Fibroblast of pulmonary artery (primary cell): ENCODE measurements at regions not wholly inside any gene's neighbourhood (a gene's known extent, or its start where the extent isn't known, plus 50 kb on each side); places are given as distances from the start of the nearest gene placed in this dataset.

Experiments
- DNase-seq: peaks from one replicate; pipeline ENCODE4 v3.0.0-alpha.2; 2010; ENCODE audit warnings: low read depth
- H3K4me3 ChIP-seq: replicated peaks from 2 replicates; pipeline ENCODE4 v1.5.1; 2011; ENCODE audit warnings: low read depth, mild to moderate bottlenecking, control low read depth, low read length, moderate library complexity
- TF ChIP-seq, protein P1 (sequence below): IDR thresholded peaks from 2 replicates; pipeline ENCODE4 v1.5.1; 2011; ENCODE audit warnings: mild to moderate bottlenecking, control low read depth, low read length, inconsistent platforms; ENCODE audit errors: missing control alignments

DNA sequence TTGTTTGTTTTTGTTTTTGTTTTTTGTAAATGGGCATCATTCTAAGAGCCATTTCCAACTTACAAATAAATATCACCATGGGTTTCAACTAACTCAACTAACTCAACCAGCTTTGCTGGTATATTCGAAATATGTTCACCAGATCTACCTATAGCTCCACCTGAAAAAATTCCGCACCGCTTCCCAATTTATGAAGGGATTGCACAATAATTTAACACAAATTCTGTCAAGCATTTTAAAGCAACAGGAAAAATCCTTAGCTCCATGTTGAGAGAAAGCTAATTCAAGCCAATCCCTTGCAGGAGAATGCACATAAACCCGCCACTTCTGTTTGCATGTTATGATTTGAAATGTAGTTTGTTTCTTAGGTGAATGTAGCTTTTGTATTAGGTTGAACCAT, 417.8 kb downstream of the EFNB2 start:
- no peak for DNase-seq
- TF ChIP-seq, protein P1, sequence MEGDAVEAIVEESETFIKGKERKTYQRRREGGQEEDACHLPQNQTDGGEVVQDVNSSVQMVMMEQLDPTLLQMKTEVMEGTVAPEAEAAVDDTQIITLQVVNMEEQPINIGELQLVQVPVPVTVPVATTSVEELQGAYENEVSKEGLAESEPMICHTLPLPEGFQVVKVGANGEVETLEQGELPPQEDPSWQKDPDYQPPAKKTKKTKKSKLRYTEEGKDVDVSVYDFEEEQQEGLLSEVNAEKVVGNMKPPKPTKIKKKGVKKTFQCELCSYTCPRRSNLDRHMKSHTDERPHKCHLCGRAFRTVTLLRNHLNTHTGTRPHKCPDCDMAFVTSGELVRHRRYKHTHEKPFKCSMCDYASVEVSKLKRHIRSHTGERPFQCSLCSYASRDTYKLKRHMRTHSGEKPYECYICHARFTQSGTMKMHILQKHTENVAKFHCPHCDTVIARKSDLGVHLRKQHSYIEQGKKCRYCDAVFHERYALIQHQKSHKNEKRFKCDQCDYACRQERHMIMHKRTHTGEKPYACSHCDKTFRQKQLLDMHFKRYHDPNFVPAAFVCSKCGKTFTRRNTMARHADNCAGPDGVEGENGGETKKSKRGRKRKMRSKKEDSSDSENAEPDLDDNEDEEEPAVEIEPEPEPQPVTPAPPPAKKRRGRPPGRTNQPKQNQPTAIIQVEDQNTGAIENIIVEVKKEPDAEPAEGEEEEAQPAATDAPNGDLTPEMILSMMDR: no peak
- H3K4me3 ChIP-seq: no peak overlapping the region

DNA sequence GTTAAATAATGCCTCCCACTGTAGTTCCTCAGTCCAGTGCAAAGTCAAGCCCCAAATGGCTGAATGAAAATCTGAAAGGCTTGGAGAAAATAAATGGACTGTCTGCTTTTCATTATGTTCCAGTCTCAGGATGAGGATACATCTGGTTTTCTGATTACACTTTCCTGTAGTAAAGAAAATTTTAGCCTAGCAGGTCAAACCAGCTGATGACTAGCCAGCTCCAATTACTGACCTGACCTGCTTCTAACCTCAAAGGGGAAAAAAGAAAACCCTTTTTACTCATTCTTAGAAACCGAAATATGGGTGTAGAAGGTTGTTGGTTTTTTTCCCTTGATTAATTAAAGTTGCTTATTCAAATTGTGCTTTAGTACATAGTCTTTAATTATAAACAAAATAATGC, 418.4 kb downstream of the EFNB2 start:
- no peak for DNase-seq
- TF ChIP-seq, protein P1: no peak
- no peak overlapping the region for H3K4me3 ChIP-seq

DNA sequence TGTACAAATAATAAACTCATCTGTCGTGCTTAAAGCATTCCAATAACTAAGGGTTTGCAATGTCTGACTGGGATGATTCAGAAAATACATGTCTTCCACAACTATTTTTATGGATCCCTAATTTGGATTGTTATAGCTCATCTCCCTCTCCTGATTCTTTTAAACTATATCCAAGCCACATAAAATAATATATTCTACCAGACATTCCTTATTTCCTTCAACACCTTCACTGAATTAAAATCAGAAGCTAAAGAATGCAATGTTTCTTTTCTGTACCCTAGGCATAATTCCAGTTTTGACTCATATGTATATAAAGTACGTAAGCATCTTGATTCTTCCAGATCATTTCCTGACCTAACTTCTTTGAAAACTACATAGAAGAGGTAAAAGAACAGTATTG, 420.4 kb downstream of the EFNB2 start:
- no peak overlapping the region for H3K4me3 ChIP-seq
- TF ChIP-seq, protein P1: no peak
- DNase-seq: no peak

DNA sequence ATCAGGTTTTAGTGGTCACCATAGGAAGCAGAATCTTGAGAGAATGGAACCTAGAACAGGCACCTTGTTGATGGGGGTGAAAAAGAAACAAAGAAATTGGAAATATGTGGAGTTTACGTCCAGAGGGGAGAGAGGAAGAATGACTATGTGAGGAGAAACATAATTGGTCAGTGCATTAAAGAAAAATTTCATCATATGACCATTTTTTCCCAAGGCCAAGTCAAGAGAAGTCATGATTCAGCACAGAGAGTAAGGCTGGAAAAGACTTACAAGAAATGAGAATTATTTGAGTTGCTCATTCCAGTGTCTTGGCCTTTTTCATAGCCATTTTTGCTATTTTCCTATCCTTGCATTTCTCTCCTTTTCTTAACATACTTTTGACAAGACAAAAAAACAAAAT, 421.7 kb downstream of the EFNB2 start:
- no peak for DNase-seq
- H3K4me3 ChIP-seq: no peak overlapping the region
- TF ChIP-seq, protein P1: no peak

DNA sequence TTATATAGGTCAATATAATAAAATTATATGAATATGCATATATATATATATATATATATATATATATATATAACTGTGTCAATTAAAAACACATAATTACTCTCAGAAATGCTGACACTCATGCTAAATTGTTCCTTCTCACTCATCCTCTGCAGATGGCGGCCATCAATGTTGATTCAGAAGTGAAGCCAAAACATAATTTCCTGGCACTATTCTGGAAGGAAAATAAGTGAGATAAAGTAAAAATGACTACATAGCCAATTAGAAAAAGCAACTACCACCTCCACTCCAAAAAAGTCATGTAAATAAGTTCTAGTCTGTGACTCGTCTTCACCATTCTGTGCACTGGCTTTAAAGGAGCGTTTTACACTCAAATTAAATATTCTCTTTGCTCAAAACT, 423.3 kb downstream of the EFNB2 start:
- no peak overlapping the region for H3K4me3 ChIP-seq
- no peak for DNase-seq
- TF ChIP-seq, protein P1: no peak

DNA sequence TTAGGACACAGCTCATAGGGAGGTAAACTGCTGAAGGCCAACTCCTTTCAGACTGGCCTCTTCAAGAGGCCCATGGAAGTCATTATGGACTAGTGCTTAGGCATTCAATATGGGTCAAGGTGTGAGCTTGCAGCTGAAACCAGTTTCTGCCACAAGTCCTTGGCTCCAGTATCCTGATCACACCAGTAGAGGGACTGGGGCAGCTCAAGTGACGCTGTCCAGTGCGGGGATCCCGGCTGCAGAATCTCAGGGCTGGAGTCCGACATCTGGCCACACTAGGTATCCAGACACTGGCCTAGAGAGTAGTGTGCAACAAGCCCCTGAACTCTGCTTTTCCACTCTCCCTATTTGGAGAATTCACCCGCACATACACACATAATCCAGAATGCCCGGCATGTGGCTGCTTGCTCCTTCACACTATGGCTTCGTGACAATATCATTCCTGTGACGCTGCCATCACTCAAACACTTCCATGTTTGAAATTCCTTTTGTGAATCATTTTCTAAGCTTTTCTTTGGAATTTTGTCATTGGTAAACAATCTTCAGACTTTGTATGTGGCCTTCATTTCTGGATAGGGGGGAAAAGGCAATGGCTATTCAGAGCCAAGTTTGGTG, 425.1 kb downstream of the EFNB2 start:
- no peak overlapping the region for H3K4me3 ChIP-seq
- TF ChIP-seq, protein P1: no peak
- DNase-seq: no peak

DNA sequence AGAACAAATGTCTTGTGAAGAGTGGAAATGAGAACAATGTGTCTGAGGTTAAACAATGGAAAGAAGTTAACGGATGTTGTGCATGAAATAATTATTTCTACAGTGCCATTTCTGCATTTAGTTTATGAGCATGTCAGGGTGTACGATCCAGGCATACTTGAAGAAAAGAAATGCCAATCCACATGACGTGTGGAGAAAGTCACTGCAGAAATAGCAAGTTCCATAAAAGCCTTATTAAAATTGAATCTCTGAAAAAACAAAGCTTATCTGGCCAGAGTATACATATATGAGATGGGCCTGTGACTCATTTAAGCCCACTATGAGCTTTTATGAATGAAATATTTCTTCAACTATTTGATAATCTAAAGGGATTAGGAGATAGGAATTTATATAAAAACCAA, 426.1 kb downstream of the EFNB2 start:
- peak; percentile 43 for DNase-seq

More for the DNA sequence above, 426.1 kb downstream of the EFNB2 start:
- TF ChIP-seq, protein P1: no peak
- H3K4me3 ChIP-seq: no peak overlapping the region
